ENCODE measurements at regions not wholly inside any gene's neighbourhood (a gene's known extent, or its start where the extent isn't known, plus 50 kb on each side); places are given as distances from the start of the nearest gene placed in this dataset.
"Not testable (repeated sequence)": the region's sequence is repeated elsewhere in the genome, so short reads cannot be mapped to it uniquely, and the experiment has no call there.

DNA sequence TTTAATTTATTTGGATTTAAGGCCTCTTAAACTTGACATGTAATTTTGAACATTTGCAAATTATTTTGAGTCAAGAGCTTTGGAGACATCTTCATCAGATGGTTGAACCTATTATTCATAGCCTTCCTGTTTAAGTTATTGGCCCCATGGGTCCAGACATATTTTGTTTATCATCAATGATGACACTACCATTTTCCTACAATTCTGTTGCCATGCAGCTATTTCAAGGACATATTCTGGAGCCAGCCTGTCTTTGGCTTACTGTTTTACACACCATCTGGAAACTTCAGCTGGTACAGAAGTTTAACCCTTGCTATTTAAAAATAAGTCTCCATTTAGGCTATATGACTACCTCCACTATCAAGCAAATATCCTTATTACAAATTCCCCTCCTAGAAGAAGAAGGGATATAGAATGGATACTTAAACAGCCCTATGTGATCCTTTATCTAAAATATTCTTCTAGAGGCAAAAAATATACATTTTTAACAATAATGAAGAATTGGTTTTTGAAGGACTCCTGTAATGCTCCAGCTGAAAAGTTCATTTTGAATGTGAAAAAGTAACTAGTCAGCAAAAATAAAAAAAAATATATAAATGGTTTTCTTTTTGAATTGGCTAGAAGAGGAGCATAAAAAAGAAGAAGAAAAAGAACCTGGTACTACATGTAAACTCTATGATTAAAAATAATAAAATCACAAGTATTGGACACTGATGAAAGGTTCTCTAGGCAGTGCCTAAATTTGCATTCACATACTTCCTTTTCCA is 544.0 kb upstream of the HS3ST5 start:
- DNase-seq, result peak in 1 of 3 experiments; percentile 21

DNA sequence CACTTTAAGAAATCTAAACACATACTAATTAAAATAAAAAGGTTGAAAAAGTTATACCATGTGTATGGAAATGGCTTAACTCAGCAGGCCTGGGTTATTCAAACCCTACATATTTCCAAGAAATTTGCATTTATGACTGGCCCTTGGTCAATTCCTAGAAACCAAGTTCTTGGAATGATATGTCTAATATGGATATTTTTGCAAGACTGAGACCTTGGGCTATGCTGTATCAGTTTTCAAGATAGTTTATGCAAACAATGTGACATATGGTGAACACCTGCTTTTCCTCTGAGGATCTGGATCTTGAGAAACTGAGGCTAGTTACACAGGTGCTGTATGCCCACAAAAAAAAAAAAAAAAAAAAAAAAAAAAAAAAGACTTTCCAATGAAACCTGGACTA is 536.9 kb upstream of the HS3ST5 start:
- DNase-seq, result no peak

- no peak for DNase-seq
These were observed 535.3 kb upstream of the HS3ST5 start for GRCh38 chr6:114878091-114878490.

DNA sequence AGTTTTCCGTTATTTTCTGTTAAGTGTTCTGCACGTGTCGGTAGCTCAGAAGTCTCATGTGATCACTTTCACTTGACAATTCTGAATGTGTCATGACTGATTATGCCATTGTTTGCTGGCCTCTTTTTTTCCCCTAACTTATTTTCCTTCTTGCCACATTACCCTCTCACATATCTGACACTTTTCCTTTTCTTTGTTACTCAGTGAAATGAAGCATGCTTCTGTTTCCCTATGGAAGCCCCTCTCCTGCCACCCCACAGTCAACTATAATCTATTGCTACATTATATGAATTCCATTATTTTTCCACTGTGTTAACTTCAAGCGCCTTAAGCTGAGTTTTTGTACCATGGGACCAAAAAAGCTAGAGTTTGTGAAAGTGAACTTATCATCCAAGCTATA is 531.6 kb upstream of the HS3ST5 start:
- no peak for DNase-seq

GRCh38 chr6:114865506-114865905 is 522.7 kb upstream of the HS3ST5 start:
- DNase-seq, result not testable (repeated sequence)

GRCh38 chr6:114863610-114864009 is 520.8 kb upstream of the HS3ST5 start:
- no peak for DNase-seq

GRCh38 chr6:114862819-114863218 is 520.0 kb upstream of the HS3ST5 start:
- no peak for DNase-seq

- DNase-seq, result no peak
These were observed 519.2 kb upstream of the HS3ST5 start for GRCh38 chr6:114862064-114862463.

DNA sequence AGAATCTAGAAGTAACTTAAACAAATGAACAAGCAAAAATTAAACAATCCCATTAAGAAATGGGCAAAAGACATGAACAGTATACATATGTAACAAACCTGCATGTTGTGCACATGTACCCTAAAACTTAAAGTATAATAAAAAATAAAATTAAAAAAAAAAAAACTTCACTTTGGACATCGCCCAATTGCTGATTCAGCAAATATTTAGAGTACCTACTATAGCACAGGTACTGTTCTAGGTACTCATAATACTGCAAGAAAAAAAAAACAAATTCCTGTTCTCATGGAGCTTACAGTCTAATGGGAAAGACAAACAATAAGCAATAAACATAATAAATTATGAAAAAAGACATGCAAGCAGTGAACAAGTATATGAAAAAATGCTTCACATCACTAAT is 501.5 kb upstream of the HS3ST5 start:
- DNase-seq, result no peak

DNA sequence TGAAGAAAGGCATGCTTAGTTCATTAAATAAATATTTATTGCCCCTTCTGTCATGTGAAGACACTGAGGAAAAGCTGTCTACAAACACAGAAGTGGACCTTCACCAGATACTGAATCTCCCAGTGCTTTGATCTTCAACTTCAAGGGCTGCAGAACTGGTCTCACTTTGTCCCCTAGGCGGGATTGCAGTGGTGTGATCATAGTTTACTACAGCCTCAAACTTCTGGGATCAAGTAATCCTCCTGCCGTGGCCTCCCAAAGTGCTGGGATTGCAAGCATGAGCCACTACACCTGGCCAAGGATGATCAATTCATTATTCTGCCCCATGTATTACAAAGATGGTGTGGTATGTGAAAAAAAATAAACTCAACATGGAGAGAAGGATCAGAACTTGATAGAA is 496.2 kb upstream of the HS3ST5 start:
- DNase-seq, result no peak

- no peak for DNase-seq
These were observed 490.4 kb upstream of the HS3ST5 start for GRCh38 chr6:114833211-114833610.

- DNase-seq, result no peak
These were observed 487.7 kb upstream of the HS3ST5 start for GRCh38 chr6:114830515-114830914.

- no peak for DNase-seq
These were observed 484.3 kb upstream of the HS3ST5 start for GRCh38 chr6:114827135-114827534.

DNA sequence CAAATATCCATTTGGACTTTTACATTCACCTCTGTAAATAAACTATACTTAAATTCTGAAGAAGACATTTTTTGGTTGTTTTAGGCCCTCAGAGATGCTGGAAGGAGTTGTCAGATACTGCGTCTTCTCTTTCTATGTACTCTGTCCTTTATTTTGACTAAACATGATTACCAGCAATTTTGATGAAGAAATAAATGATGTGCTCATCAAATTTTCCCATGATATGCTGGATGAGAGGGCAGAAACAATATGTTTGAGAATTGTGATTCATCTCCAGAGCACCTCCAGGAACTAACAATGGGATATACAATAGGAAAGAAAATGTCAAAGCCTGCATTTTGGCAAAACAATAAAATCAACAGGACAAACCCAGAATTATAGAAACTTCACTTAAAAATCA is 481.6 kb upstream of the HS3ST5 start:
- no peak for DNase-seq

DNA sequence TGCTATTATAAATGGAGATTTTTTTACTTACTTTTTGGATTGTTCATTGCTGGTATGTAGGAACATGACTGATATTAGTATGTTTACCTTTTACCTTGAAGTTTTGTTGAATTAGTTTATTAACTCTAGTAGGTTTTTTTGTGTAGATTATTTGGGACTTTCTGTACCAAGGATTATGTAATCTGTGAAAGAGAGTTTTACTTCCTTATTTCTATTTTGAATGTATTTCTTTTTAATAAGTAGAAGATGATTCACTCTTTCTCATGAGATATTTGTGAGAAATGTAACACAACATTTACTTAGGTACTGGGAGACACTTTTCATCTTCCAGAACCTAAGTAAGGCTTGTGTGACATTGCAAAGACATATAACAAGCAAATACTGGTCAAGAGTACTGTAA is 473.9 kb upstream of the HS3ST5 start:
- DNase-seq, result no peak

DNA sequence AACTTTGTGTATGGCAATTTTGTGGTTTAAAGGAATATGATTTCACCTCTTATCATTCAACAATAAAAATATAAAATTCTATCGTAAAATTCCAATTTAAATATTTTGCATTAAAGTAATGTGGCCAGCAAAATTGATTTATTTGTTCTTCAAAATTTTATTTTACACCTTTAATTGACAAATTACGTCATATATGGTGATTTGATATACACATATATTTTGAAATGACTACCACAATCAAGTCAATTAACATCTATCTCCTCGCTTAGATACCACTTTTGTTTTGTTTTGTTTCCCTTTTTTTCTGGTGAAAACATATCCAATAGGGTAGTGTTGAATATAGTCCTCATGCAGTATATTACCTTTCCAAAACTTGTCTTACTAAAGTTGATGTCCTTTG is 467.6 kb upstream of the HS3ST5 start:
- DNase-seq, result no peak

DNA sequence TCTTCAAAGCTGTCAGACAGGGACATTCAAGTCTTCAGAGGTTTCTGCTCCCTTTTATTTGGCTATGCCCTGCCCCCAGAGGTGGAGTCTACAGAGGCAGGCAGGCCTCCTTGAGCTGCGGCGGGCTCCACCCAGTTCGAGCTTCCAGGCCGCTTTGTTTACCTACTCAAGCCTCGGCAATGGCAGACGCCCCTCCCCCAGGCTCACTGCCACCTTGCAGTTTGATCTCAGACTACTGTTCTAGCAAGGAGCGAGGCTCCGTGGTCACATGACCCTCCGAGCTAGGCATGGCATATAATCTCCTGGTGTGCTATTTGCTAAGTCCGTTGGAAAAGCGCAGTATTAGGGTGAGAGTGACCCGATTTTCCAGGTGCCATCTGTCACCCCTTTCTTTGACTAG is 462.6 kb upstream of the HS3ST5 start:
- DNase-seq, result not testable (repeated sequence)

GRCh38 chr6:114796576-114796975 is 453.8 kb upstream of the HS3ST5 start:
- no peak for DNase-seq

- DNase-seq, result no peak
These were observed 450.6 kb upstream of the HS3ST5 start for GRCh38 chr6:114793428-114793827.

- no peak for DNase-seq
These were observed 442.7 kb upstream of the HS3ST5 start for GRCh38 chr6:114785235-114786127.

GRCh38 chr6:114783783-114784182 is 441.0 kb upstream of the HS3ST5 start:
- DNase-seq, result no peak

DNA sequence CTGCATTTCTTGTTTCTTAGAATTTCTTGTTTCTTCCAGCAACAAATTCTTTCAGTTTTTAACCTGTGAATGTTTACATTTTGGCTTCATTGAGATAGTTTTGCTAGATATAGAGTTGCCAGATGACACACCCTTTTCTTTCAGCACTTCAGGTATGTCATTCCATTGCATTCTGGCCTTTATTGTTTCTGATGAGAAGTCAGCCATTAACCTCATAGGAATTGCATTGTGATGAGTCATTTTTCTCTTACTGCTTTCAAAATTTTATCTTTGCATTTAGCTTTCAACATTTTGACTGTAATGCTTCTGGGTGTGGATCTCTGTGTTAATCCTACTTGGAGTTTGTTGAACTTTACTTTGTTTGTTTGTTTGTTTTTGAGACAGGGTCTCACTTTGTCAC is 440.3 kb upstream of the HS3ST5 start:
- DNase-seq, result no peak

GRCh38 chr6:114764866-114765265 is 422.0 kb upstream of the HS3ST5 start:
- DNase-seq, result no peak

- DNase-seq, result peak in 2 of 3 experiments; percentile 31 to 61
These were observed 419.3 kb upstream of the HS3ST5 start for GRCh38 chr6:114762145-114762544.
